HG03095 (cell line): ENCODE measurements at regions not wholly inside any gene's neighbourhood (a gene's known extent, or its start where the extent isn't known, plus 50 kb on each side); places are given as distances from the start of the nearest gene placed in this dataset.

Experiments used
- ATAC-seq: cut with Tn5 transposase; IDR thresholded peaks from one replicate; pipeline ENCODE4 v1.9.1; 2021; ENCODE audit warnings: moderate library complexity; ENCODE audit not compliant: unreplicated experiment

DNA sequence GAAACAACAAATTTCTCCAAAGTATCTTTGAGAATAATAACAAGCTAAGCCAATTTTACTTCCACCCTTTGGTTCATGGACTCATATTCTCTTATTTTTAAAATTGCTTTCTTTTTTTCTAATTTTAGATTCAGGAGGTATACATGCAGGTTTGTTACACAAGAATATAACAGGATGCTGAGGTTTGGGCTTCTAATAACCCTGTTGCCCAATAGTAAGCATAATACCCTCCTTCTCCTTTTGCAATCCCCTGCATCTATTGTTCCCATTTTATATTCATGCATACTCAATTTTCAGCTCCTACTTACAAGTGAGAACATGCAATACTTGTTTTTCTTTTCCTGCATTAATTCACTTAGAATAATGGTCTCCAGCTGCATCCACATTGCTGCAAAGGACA lies 202.3 kb upstream of the FSTL5 start:
- no peak for ATAC-seq

DNA sequence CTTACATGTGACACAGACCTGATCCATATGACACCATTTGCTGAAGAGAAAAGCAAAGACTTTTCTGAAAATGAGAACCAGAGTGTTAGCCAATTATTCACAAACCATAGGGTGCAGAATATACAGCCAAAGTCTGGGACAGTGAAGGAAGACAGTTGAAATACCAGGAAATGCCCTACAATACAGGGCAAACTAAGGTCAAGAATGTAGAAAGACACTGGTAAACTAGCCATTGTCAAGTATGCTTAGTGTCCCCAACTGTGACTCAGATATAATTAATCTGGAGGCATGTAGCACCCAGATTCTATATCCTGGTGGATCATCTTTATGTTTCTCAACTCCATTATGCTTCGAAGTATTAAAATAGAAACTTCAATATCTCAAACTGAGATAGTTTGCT lies 200.9 kb upstream of the FSTL5 start:
- ATAC-seq: no peak

DNA sequence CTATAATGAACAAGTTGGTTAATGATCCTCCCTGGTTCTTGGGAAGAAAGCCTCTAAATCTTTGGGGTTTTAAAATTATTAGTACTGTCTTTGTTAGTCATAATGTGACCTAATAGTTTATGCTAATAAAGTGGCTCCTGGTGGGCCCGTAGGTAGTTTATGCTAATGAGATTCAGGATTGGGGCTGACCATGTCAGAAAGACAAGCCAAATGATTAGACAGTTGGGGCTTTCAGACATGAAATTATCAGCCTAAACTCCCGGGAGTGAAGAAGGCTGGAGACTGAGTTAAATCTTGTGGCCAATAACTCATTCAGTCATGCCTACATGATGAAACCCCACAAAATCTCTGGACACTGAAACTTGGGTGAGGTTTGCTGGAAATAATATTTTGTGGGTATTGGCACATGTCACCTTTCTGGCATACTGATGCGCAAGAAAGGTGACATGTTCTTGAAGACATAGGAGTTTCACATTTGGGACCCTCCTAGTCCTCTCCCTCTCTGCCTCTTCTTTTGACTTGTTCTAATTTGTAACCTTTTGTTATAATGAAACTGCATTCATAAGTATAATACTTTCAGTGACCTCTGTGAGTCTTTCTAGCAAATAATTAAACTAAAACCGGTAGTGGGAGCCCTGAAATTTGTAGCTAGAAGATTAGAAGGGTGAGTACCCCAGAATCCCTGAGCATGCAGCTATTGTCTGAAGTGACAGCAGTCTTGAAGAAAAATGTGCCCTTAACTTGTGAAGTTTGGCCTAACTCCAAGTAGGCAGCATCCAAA lies 196.8 kb upstream of the FSTL5 start:
- ATAC-seq: no peak

DNA sequence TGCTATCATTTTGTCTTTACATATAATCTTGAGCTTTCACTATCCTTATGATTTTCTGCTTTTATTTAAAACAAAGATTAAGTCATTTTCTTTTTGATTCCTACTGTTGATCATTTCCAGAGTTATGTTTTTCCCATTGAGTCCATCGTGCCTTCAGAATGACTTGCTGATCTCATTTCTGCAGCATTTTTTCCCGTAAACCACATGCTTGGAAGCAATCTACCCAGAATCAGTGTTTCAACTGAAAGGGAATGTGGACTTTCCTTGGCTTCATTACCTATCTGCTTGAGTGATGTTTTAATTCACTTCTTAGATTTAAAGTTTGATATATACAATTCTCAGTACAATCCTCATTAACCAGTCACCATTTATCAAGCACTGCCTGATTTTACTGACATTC lies 192.4 kb upstream of the FSTL5 start:
- ATAC-seq: no peak

DNA sequence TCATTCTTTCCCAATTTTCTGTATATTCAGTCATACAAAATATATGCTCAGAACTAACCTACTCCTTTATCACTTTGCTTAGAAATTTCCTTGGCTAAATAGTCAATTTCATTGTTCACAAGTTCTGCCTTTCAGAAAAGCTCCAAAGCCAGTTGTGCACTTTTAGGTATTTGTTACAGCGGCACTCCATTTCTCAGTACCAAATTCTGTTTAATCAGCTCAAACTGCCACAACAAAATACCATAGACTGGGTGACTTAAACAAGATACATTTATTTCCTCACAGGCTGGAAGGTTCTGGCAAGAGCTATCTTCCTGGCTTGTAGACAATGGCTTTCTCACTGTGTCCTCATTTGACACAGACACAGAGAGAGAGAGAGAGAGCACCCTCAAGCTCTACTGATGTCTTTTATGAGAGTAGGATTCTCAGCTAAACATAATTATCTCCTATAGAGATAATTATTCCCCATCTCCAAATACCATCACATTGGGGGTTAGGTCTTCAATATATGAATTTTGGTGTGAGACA lies 188.8 kb upstream of the FSTL5 start:
- ATAC-seq: no peak

DNA sequence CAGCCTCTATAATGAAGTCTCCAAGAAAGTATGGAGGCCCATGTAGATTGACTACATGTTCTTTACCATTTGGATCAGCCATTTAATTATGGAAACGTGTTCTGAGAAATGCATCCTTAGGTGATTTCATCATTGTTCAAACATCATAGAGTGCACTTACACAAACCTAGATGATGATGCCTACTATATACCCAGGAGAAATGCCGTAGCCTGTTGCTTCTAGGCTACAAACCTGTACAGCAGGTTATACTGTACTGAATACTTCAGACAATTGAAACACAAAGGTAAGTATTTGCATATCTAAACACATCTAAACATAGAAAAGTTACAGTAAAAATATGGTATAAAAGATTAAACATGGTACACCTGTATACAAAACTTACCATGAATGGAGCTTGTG lies 186.5 kb upstream of the FSTL5 start:
- ATAC-seq: no peak

DNA sequence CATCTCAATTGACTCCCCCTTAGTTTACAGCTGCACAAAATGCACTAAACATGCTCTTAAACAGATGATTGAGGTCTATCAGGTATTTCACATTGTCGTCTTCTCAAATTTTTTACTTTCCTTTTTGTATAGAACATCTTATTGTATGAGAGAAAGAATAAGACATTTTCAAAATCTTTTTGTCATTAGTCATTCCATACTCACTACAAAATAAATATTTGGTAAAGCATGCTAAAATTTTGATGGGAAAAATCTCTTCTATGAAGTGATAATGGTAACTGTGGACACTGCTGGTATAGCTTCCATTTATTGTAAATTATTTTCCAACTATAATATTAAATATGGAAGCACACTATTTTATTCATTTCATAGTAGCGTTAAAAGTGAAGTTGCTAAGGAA lies 185.6 kb upstream of the FSTL5 start:
- ATAC-seq: no peak

DNA sequence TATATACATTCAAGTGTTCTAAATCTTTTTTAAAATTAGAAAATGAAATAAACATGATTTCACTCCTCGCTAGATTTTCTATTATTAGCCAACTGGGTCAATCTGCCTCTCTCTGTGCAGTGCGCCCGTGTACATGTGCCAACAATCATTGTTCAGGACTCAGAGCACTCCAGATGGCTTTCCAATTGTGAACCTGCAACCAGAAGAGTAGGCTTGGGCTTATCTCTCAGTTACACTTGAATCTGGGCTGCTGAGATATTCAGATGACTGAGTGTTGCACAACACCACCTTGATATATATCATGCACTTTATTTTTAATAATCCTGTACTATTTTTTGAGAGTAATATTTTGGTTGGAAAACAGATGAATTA lies 184.0 kb upstream of the FSTL5 start:
- ATAC-seq: no peak

DNA sequence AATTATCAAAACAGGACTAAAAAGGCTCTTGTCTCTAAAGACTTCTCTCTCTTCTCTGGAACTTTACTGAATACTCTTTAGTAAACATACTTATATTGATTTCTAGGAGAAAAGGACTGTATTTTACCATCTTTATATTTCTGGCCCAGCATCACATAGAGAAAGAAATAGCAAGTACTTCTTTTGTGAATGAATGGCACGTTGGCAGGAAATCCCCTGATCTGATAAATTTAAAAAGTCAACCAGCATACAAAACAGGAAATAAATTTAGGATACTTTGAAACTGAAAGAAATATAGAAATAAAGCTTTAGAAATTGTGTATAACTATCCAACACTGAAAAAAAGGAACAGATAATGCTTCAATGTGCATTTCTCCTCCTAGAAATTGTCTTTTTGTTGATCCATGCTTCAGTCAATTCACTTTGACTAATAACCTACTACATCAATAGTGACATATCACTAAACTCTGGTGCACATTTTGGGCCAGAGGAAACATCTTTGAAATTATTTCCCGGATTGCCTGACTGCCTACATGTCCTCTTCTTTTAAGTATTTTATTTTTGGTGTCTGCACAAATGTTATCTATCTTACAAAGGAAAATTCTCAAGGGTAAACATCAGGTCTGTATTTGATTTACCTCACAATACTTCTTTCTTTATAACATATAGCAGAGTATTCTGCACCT lies 183.5 kb upstream of the FSTL5 start:
- ATAC-seq: no peak

DNA sequence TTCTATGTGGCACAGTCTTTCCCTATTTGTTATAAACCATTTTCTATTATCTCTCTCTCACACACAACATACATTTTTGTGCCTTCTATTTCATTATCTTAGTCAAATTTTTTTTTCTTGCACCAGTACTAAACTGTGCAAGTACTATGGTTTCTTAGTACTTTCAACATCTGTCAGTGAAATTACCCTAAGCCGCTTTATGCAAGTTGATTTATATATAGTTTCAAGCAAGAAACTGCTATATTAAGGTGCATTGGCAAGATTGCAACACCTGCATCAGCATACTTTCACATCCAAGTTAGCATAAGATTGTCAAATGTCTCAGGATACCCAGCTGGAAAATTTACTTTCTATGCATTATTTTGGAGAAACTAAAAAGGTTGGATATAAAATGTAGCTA lies 180.2 kb upstream of the FSTL5 start:
- ATAC-seq: no peak

DNA sequence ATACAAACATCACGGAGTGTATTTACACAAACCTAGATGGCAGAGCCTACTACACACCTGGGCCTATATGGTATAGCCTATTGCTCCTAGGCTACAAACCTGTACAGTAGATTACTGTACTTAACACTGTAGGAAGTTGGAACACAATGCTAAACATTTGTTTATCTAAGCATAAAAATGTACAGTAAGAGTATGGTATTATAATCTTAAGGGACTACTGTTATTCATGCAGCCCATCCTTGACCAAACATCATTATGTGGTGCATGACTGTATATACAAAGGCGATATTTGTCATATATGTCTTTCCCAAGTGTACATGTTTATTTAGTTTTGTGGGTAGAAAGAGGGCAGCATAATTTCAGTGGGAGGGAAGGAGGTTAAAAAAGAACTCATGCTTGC lies 177.7 kb upstream of the FSTL5 start:
- ATAC-seq: no peak

DNA sequence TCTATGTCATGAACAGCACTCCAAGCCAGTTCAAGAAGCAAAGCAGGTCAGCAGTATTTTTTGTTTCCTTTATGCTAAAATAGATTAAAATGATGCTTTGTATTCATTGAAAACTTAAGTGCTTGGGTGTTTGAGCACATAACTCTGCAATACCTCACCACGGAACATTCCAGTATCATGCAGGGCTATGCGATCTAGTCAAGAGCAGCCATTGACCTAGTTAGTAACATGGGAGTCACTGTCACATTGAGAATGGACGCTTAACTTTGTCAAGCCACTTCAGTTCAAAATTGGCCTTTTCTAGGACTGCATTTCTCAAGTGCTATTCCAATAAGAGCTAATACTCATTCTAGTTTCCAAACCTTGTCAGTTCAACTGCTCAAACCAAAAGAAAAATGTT lies 160.1 kb upstream of the FSTL5 start:
- ATAC-seq: no peak

DNA sequence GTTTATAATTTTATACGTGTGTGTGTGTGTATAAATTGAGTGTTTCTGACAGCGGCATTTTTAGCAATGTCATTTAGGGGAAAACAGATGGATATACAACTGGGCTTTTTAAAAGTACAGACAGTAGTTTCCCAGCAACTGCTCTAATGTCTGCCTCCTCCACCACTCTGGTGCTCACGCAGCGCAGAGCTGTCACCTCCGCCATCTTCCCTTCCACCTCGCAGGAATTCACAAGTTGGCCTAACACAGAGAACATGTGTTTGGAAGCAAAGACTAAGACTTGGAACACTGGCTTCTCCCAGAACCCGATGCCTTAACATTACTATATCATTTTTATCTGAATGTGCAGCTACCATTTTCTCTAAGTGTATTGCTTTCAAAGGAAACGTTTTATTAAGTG lies 158.3 kb upstream of the FSTL5 start:
- no peak for ATAC-seq

DNA sequence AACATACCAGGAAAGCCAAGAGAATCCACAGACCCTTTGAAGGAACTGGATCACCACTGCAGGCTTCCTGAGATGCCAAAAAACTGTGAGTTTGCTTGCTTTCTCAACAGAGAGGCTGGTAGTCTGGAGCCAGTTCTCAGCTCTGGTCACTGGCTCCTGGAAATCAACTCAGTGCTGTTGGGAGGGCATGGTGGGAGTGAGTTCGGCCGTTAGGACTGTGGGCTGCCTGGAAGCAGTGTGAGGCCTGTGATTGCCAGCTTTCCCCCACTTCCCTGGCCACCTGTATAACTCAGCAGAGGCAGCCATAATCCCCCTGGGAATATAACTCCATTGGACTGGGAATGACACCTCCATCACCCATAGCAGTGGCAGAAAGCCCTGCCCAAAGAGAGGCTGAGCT lies 122.0 kb upstream of the FSTL5 start:
- no peak for ATAC-seq

DNA sequence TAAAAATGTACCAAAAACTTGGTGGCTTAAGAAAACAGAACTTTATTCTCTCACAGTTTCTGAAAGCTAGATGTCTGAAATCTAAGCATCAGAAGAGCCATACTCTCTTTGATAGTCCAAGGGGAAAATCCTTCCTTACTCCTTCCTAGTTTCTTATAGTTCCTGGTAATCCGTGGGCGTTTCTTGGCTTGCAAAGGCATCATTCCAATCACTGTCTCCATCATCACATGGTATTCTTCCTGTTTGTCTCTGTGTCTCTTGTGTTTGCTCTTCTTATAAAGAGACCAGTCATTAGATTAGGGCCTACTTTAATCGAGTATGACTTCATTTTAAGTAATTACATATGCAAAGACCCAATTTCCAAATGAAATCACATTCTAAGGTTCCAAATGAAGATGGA lies 118.9 kb upstream of the FSTL5 start:
- no peak for ATAC-seq

DNA sequence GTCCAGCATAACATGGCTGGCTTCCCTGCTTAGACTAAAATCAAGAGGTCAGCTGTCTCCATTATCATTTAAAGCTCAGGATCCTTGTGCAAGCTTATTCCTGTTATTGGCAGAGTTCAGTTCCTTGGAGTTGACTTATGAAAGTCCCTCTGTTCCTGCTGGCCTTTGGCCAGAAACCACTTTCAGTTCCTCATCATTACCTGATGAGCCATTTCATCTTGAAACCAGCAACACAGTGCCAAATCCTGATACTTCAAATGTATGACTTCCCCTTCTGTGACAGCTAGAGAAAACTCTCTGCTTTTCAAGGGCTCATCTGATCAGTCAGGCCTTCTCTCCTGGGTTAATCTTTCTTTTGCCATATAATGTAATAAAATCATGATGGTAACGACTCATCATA lies 110.6 kb upstream of the FSTL5 start:
- peak; percentile 74 for ATAC-seq

DNA sequence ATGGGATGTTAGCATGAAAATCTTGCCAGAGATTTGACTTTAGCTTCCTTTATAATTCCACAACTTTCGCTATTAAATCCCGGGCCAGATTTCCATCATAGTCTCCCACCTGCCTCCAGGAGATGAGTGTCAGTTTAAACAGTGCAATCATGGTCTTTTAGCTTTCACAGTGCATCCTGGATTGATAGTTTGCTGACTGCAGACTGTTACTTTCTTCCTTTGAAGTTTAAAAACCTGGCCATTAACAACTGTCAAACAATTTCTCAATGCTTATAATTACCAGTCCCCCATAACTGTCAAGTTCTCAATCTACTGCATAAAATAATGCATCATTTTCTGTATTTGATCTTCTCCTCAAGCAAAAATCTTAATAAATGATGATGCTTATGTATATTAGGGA lies 108.4 kb upstream of the FSTL5 start:
- ATAC-seq: no peak

DNA sequence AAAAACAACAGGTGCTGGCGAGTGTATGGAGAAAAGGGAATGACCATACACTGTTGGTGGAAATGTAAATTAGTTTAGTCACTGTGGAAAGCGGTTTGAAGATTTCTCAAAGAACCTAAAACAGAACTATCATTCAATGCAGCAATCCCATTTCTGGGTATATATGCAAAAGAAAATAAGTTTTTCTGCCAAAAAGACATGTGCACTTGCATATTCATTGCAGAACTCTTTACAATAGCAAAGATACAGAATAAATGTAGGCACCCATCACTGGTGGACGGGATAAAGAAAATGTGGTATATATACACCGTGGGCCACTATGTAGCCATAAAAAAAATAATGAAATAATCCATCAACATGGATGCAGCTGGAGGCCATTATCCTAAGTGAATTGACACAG lies 105.1 kb upstream of the FSTL5 start:
- ATAC-seq: no peak

DNA sequence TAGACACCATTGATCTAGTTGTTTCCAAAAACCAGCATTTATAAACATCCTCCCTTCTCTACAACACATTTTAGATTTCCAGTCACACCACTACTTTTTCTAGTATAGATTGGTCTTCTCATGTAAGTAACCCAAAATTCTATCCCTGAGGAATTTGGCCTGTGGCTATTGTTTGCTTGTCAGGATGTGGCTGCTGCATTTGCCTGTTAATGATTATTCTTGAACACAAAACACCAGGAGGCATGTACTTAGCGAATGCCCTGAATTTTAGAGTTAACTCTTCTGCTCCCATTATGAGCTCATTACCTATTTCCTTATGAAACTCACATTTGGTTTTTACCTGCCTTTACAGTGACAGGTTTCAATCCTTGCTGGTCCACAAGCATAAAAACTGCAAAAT lies 102.0 kb upstream of the FSTL5 start:
- ATAC-seq: no peak

DNA sequence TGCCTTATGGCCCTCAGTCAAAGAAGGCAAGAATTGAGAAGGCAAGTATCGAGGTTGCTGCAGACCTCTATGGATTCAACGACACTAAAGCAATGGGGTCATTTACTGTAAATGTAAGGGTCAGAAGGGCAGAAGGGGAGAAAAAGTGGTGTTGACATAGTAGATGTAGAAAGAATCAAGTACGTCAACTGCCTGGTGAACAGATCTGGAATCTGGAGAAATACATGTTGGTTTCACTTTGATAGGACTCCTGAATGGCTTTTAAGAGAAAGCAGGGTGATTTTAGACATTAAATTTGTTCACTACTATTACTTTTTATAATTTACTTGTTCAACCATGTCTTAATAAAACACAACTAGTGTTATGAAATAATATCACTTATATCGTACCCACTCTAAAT lies 81.3 kb upstream of the FSTL5 start:
- ATAC-seq: no peak

DNA sequence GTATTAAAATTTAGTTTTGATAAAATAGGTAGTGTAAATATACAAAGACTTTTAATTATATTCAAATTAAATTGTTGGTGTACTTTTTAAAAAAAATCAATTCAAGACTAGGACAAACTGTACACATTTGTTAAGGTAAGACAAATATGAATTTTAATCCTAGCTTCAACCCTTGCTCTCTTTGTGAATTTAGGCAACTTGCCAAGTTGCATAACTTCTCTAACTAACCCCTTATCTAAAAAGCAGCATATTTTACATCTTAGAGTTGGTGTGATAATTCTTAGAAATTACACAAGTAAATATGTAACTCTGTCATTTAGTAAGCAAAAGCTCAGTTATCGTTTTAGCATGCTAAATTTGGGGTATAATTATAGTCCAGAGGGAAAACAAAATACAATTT lies 78.1 kb upstream of the FSTL5 start:
- ATAC-seq: no peak

DNA sequence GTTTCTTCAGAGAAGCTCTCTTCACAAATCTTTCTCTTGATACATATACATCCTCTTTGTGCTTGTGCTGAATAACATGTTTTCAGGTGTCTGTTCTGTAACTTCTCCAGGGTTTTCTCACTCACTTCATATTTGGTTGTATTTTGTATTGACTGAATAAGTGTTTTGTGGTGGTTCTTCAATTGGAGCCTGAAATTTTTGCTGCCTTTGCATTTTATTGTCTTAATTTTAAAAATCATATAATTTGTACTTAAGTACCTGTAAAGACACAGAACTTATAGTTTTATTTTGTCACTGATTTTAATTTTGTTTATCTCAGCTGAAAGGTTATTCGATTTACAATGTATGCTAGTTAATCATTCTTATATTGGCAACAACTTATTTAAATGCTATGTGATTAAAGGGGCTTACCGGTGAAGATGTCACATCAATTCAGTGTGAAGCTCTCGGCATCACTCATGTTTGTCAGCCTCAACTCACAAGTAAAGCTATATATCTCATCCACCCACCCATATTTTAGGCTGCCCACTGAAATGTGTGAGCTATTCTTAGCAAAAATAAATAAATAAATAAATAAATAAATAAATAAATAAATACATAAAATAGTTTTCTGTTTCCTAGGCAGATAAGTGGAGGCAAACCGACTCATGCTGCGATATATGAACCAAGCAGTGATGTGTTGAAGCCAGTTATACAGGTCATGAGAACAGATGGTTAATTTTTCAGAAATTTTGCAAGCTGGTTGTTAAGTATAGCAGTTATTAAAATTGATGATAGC lies 76.4 kb upstream of the FSTL5 start:
- no peak for ATAC-seq
